ENCODE measurements at regions not wholly inside any gene's neighbourhood (a gene's known extent, or its start where the extent isn't known, plus 50 kb on each side); places are given as distances from the start of the nearest gene placed in this dataset.

- no peaks in the 10 kb centered on the region for H3K9me2 ChIP-seq (ENCODE audit: insufficient read depth, low read length)
- H3K27ac ChIP-seq (ENCODE audit: low read depth, low read length, poor library complexity, severe bottlenecking), result no peak overlapping the region
- CTCF ChIA-PET (ENCODE audit: unreplicated experiment), result no interaction called here
- no peak for TF ChIP-seq EZH2phosphoT487 (IDR thresholded peaks at IDR 0.05; ENCODE audit: borderline replicate concordance, low read depth, low read length)
- no peak for TF ChIP-seq CTCF (conservative IDR thresholded peaks at IDR 0.05; ENCODE audit: low read length)
- intact Hi-C loops (cut with micrococcal nuclease; ENCODE audit: unreplicated experiment), result no loop called here
- H2AFZ ChIP-seq (ENCODE audit: low read length), result no peak overlapping the region
- POLR2A ChIA-PET, result no interaction called here
- H4K20me1 ChIP-seq (ENCODE audit: insufficient read depth, low read length), result no peaks in the 10 kb centered on the region
- H3K4me3 ChIP-seq (ENCODE audit: low read depth, low read length, poor library complexity, severe bottlenecking), result no peak overlapping the region
- no TSS peak for BruUV-seq (replicated peaks)
- H3K36me3 ChIP-seq (ENCODE audit: insufficient read depth, low read length), result no peaks in the 10 kb centered on the region
- H3K4me2 ChIP-seq (ENCODE audit: low read length), result no peak overlapping the region
- no peaks in the 10 kb centered on the region for H3K79me2 ChIP-seq (ENCODE audit: insufficient read depth, low read depth, low read length)
- DNase-seq (ENCODE audit: low spot score), result no peak
- H3K4me1 ChIP-seq (ENCODE audit: insufficient read depth, low read length, poor library complexity, severe bottlenecking), result no peaks in the 10 kb centered on the region
- H3K9me3 ChIP-seq (ENCODE audit: low read length), result no peaks in the 10 kb centered on the region
Measured at GRCh38 chr11:131254254-131254653, 116.2 kb upstream of the NTM start.

GRCh38 chr11:131274233-131274632, 96.2 kb upstream of the NTM start:
- no peaks in the 10 kb centered on the region for H3K9me3 ChIP-seq (ENCODE audit: low read length)
- no peak overlapping the region for H3K27ac ChIP-seq (ENCODE audit: low read depth, low read length, poor library complexity, severe bottlenecking)
- H4K20me1 ChIP-seq (ENCODE audit: insufficient read depth, low read length), result no peaks in the 10 kb centered on the region
- TF ChIP-seq CTCF (conservative IDR thresholded peaks at IDR 0.05; ENCODE audit: low read length) (no peak), EZH2phosphoT487 (IDR thresholded peaks at IDR 0.05; ENCODE audit: borderline replicate concordance, low read depth, low read length) (no peak)
- H3K9me2 ChIP-seq (ENCODE audit: insufficient read depth, low read length), result no peaks in the 10 kb centered on the region
- no peak overlapping the region for H3K4me2 ChIP-seq (ENCODE audit: low read length)
- no peaks in the 10 kb centered on the region for H3K36me3 ChIP-seq (ENCODE audit: insufficient read depth, low read length)
- no peaks in the 10 kb centered on the region for H3K79me2 ChIP-seq (ENCODE audit: insufficient read depth, low read depth, low read length)
- H2AFZ ChIP-seq (ENCODE audit: low read length), result no peak overlapping the region
- DNase-seq (ENCODE audit: low spot score), result no peak
- ChIA-PET CTCF (ENCODE audit: unreplicated experiment) (no interaction called here), POLR2A (no interaction called here)
- BruUV-seq (replicated peaks), result no TSS peak
- intact Hi-C loops (cut with micrococcal nuclease; ENCODE audit: unreplicated experiment), result no loop called here
- H3K4me3 ChIP-seq (ENCODE audit: low read depth, low read length, poor library complexity, severe bottlenecking), result no peak overlapping the region
- H3K4me1 ChIP-seq (ENCODE audit: insufficient read depth, low read length, poor library complexity, severe bottlenecking), result no peaks in the 10 kb centered on the region

- intact Hi-C loops (cut with micrococcal nuclease; ENCODE audit: unreplicated experiment), result no loop called here
- CTCF ChIA-PET (ENCODE audit: unreplicated experiment), result no interaction called here
- BruUV-seq (replicated peaks), result no TSS peak
- no peak overlapping the region for H3K27ac ChIP-seq (ENCODE audit: low read depth, low read length, poor library complexity, severe bottlenecking)
- H3K4me2 ChIP-seq (ENCODE audit: low read length), result no peak overlapping the region
- no peaks in the 10 kb centered on the region for H3K4me1 ChIP-seq (ENCODE audit: insufficient read depth, low read length, poor library complexity, severe bottlenecking)
- TF ChIP-seq EZH2phosphoT487 (IDR thresholded peaks at IDR 0.05; ENCODE audit: borderline replicate concordance, low read depth, low read length) (no peak), CTCF (conservative IDR thresholded peaks at IDR 0.05; ENCODE audit: low read length) (no peak)
- no peaks in the 10 kb centered on the region for H3K79me2 ChIP-seq (ENCODE audit: insufficient read depth, low read depth, low read length)
- H3K36me3 ChIP-seq (ENCODE audit: insufficient read depth, low read length), result no peaks in the 10 kb centered on the region
- no peak overlapping the region for H3K4me3 ChIP-seq (ENCODE audit: low read depth, low read length, poor library complexity, severe bottlenecking)
- H4K20me1 ChIP-seq (ENCODE audit: insufficient read depth, low read length), result no peaks in the 10 kb centered on the region
- H3K9me3 ChIP-seq (ENCODE audit: low read length), result no peaks in the 10 kb centered on the region
- no peak for DNase-seq (ENCODE audit: low spot score)
- no peak overlapping the region for H2AFZ ChIP-seq (ENCODE audit: low read length)
- H3K9me2 ChIP-seq (ENCODE audit: insufficient read depth, low read length), result no peaks in the 10 kb centered on the region
- POLR2A ChIA-PET, result no interaction called here
Measured at GRCh38 chr11:131275580-131275979, 94.8 kb upstream of the NTM start.
